ENCODE measurements at regions not wholly inside any gene's neighbourhood (a gene's known extent, or its start where the extent isn't known, plus 50 kb on each side); places are given as distances from the start of the nearest gene placed in this dataset.

- no peak overlapping the region for H3K27ac ChIP-seq (ENCODE audit: insufficient read depth, low read length)
- TF ChIP-seq RAD21 (IDR thresholded peaks at IDR 0.05; ENCODE audit: low read length) (no peak), MAZ (IDR thresholded peaks at IDR 0.05; ENCODE audit: borderline replicate concordance, low read depth, low read length) (no peak), BHLHE40 (IDR thresholded peaks at IDR 0.05; ENCODE audit: low read depth, low read length) (no peak), SMC3 (IDR thresholded peaks at IDR 0.05; ENCODE audit: low read depth, low read length) (no peak), NFE2L2 (IDR thresholded peaks at IDR 0.05; ENCODE audit: low read depth, low read length) (no peak), CEBPB (IDR thresholded peaks at IDR 0.05; ENCODE audit: low read depth, low read length) (no peak)
- no peak overlapping the region for H4K8ac ChIP-seq (ENCODE audit: low read depth in 2 of 2, low read length in 2 of 2)
- no peak overlapping the region for H2BK20ac ChIP-seq (ENCODE audit: low read depth, low read length)
- intact Hi-C loops (cut with micrococcal nuclease) (no loop called here), dilution Hi-C loops (cut with HindIII; ENCODE audit: low sequenced_read_pairs, unreplicated experiment) (no loop called here), in situ Hi-C loops (cut with MboI; ENCODE audit: low sequenced_read_pairs) (no loop called here)
- H3K4ac ChIP-seq (ENCODE audit: low read depth, low read length) = no peak overlapping the region
- no peak overlapping the region for H3K9ac ChIP-seq (ENCODE audit: low read depth, low read length)
- BruUV-seq (replicated peaks) = no TSS peak
- H3K4me3 ChIP-seq (ENCODE audit: insufficient read depth, low read depth, low read length) = no peak overlapping the region
- ChIA-PET CTCF (interaction anchor here (1.0 kb wide), 1 partner anchor 9 kb away, joined by 3 read pairs; no protein-coding TSS in a partner anchor), POLR2A (ENCODE audit: unreplicated experiment) (no interaction called here)
- H2BK15ac ChIP-seq (ENCODE audit: low read depth, low read length) = no peak overlapping the region
- peaks cover 5% of the 10 kb centered on the region; the same call in 1 of the 2 replicates for H3K4me1 ChIP-seq (ENCODE audit: control insufficient read depth, insufficient read depth, low read length)
- no peak for DNase-seq
- H3K27me3 ChIP-seq (ENCODE audit: control insufficient read depth, insufficient read depth, low read length) = no peaks in the 10 kb centered on the region
- no peak overlapping the region for H4K91ac ChIP-seq (ENCODE audit: insufficient read depth, low read depth, low read length)
- no peak for ATAC-seq (ENCODE audit: low read depth)
- no peak overlapping the region for H3K14ac ChIP-seq (replicated peaks; ENCODE audit: low read depth, low read length)
- no peaks in the 10 kb centered on the region; the same call in 1 of the 2 replicates for H3K9me1 ChIP-seq (ENCODE audit: insufficient read depth, low read length)
- H2BK120ac ChIP-seq (ENCODE audit: low read depth, low read length) = no peak overlapping the region
- no peak overlapping the region for H2BK5ac ChIP-seq (ENCODE audit: low read depth, low read length, poor library complexity, severe bottlenecking)
- no peaks in the 10 kb centered on the region for H3K36me3 ChIP-seq (ENCODE audit: control insufficient read depth, insufficient read depth, low read length)
- no peaks in the 10 kb centered on the region for H3K79me1 ChIP-seq (ENCODE audit: low read depth in 1 of 2, low read length in 2 of 2)
- no peak overlapping the region for H2AK5ac ChIP-seq (ENCODE audit: low read depth, low read length)
- H3K18ac ChIP-seq (ENCODE audit: low read depth, low read length) = no peak overlapping the region
- H3K56ac ChIP-seq (ENCODE audit: extremely low read depth, insufficient read depth, low read length) = no peak overlapping the region
- H4K5ac ChIP-seq (ENCODE audit: low read depth, low read length) = no peak overlapping the region
- no peaks in the 10 kb centered on the region for H4K20me1 ChIP-seq (ENCODE audit: insufficient read depth, low read length)
- H3K4me2 ChIP-seq (ENCODE audit: low read depth, low read length) = no peak overlapping the region
- no peak overlapping the region for H2AK9ac ChIP-seq (replicated peaks; ENCODE audit: low read depth, low read length, poor library complexity)
- H3K23ac ChIP-seq (ENCODE audit: low read depth, low read length) = no peak overlapping the region
- H3K9me3 ChIP-seq (ENCODE audit: control insufficient read depth, insufficient read depth, low read length) = no peaks in the 10 kb centered on the region
- H2AFZ ChIP-seq (replicated peaks; ENCODE audit: low read length, poor library complexity) = no peak overlapping the region
Observed at GRCh38 chr2:180653481-180653880, 326.9 kb upstream of the UBE2E3 start.
